ENCODE measurements at regions not wholly inside any gene's neighbourhood (a gene's known extent, or its start where the extent isn't known, plus 50 kb on each side); places are given as distances from the start of the nearest gene placed in this dataset.

DNA sequence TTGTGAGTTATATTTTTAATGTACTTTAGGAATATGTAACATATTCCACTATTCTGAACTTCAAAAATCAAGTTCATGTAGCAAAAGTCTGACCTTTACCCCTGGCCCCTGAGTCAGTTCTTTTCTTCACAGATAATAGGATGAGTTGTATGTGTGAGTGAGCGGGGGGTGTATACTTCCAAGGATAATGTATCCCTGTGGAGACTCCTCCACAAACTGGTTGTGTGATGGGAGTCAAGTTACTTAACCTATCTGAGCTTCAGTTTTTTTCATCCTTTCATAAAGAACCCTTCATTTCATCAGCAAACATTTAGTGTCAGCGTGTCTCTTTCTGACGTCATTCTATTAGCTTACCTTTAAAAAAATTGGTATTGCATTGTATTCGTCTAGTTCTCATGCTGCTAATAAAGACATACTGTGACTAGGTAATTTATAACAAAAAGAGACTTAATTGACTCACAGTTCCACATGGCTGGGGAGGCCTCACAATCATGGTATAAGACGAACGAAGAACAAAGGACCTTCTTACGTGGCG lies 288.1 kb upstream of the GPC6 start:
- DNase-seq: no peak

DNA sequence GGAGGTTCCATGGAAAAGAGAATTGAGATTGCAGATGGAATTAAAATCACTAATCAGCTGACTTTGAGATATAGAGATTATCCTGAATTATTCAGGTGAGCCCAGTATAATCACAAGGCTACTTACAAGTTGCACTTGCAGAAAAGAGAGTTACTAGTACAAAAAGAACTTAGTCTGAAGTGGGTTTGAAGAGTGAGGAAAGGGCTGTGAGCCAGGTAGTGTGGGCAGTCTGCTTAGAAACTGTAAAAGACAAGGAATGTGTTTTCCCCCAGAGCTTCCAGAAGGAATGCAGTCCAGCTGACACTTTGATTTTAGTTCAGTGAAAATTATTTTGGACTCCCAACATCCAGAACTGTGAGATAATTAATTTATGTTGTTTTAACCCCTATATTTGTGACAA lies 285.4 kb upstream of the GPC6 start:
- no peak for DNase-seq

DNA sequence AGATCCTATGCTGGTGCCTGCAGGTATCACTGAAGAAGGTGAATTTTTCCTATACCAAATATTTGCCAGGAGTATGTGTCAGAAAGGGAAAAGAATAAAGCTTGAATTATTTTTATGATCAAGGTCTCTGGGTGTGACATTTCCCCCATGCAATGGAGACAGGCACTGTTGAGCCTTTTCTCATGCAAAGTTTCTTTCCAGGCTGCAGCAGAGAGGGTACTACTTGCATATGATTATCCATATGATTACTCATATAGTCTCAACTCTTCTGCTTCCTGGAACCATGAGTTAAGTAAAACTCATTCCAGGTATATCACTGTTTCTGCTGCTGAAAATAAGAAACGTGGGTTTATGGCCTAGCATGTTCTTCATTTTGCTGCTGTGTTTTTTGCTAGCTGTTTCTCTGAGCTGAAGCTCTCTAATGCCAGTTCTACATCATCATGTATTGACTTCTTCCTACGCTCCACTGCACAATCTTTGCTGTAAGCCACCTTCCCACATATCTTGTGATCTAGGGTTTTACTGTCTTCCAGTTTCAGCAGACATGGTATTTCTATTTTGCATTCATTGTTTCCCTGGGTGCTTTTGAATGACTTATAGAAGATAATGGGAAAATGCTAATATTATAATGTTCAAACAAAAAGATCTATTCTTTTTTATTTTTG lies 278.7 kb upstream of the GPC6 start:
- DNase-seq: no peak

DNA sequence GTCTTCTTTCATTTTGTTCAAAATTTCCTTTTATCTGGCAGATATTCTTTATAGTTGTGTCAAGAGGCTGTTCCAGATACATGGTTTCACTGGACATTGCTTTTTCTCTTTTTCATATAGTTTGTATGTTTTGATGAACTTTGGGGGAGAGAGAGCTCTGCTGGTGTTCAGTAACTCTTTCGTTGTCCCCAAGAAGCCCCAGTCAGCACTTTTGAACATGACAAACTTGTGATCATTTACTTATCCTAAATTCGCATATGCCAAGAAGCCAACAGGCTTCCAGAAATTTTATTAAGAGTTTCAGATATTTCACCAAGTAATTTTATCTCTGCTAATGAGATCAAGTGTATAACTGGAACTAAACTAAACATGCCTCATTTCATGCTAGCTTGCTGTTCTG lies 275.8 kb upstream of the GPC6 start:
- no peak for DNase-seq

DNA sequence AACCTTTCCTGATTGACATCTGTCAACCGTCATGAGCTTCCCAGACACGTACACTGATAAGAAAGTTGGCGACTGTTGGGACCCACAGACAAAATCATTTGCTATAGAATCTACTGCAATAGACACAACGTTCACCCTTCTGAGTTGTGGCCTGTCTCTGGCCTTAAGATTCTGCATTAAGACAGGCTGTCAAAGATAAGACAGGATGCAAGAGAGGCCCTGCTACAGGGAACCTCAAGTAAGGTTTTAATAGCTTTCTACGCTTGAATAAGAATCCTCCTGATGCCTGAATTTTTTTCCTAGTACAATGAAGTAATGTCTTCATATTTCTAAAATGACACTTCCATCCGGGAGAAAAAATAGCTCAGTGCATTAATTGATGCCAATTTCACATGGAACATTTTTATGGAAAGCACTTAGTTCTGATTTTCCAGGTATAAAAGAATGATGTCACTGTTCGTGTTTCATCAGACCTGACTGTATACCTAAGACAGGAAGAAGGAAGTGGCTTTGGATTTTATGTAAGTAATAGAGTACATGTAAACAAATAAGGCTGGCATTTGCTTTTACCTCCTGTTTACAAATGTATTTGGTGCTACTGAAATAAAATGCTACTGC lies 275.2 kb upstream of the GPC6 start:
- DNase-seq: no peak

DNA sequence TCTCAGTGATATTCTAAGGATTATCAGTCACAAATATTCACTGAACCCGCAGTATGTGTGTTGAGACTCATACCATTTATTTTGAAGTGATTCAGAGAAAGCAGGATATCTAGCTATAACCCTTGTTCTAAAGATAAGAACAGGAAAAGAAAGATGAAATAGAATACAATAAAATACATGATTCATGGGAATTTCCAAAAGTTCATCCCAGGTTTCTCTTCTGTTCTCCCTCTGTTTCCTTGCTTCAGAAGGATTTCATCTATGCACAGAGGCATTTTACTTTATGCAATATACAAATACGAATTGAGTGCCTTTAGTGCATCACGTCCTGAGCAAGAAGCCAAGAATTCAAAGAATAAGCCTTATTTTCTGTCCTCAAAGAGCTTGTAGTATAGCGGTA lies 274.4 kb upstream of the GPC6 start:
- no peak for DNase-seq

DNA sequence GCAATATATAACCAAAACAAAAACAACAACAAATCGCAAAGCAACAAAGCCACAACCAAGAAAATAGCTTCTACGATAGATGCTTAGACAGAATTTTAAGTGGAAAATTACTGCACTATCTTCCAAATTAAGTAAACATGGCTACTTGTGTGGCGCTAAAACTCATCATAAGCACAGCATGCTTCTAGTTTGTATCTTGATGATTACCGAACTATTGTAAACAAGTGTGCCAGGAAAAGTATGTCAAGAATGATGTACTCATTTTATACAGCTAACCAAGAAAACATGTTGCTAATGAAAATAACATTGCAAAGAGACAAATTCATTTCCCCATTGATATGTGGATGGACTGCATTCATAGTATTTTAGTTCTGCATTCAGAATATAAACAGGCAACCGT lies 271.9 kb upstream of the GPC6 start:
- no peak for DNase-seq

DNA sequence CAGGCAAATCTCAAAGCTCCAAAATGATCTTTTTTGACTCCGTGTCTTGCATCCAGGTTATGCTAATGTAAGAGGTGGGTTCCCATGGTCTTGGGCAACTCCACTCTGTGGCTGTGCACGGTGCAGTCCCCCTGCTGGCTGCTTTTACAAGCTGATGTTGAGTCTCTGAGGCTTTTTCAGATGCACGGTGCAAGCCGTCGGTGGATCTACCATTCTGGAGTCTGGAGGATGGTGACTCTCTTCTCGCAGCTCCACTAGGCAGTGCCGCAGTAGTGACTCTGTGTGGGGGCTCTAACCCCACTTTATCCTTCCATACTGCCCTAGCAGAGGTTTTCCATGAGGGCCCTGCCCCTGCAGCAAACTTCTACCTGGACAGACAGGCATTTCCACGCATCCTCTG lies 266.8 kb upstream of the GPC6 start:
- DNase-seq: no peak

DNA sequence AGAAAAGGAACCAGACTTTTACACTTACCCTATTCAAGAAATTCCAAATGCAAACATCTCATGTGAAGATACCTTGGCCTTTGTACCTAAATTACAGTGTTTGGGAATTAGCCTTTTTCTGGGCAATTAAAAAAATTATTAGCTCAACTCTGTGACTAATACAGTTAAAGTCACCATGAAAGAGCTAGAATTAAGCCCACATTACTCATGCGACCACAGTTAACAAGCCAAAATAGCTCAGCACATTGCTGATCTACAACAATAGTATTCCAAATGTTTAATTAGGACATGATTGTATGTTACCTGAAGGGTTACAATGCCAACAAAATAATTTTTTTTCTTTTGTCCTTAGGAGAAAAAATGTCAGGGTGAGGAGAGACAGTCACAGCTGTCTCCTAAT lies 263.6 kb upstream of the GPC6 start:
- no peak for DNase-seq

DNA sequence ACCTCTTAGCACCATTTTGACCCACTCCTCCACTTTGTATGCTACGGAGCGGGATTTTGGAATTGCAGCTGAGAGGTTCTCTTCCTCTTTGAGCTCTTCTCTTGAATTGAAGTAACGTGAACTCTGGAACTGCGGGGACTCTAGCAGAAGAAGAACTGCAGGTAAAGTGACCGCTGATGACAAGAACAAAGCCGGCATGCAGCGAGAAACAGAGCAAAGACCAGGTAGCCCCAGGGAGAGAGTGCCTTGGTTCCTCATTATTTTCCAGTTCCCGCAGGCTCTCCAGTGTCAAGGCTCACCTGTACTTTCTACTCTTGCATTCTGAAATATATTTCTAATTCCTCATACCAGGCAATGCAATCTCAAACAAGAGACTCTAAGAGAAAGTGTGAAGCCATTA lies 260.3 kb upstream of the GPC6 start:
- no peak for DNase-seq

DNA sequence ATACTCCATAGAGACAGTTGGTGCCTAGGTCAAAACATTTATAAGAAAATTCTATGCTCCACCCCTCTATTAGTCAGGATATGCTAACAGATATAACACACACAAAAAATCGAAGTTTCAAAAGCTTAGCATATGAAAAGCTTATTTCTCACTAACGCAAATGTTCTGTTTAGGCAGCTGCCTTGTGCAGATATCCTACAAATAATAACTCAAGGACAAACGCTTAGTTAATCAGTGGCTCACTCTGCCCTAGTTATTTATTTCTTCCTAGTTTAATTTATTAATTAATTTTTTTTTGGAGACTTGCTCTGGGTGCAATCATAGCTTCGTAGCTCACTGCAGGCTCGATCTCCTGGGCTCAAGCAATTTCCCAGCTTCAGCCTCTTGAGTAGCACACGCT lies 259.7 kb upstream of the GPC6 start:
- DNase-seq: no peak

DNA sequence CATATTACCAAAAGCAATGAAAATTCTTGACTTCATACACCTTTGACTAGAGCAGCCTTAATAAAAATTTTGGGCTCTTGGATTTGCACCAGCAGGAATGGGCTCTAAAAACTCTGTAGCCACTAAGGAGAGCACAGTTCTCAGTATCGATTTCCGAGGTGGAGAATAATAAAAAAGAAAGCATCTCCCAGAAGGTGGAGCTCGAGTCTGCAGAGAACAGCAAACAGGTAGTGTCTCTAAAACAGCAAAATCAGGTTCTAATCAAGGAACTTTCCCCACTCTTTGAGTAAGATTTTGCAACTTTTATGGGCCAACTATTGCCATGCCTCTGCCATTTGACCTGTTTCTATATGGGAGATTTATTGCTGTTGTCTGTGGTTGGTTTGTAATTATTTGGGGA lies 258.7 kb upstream of the GPC6 start:
- no peak for DNase-seq

DNA sequence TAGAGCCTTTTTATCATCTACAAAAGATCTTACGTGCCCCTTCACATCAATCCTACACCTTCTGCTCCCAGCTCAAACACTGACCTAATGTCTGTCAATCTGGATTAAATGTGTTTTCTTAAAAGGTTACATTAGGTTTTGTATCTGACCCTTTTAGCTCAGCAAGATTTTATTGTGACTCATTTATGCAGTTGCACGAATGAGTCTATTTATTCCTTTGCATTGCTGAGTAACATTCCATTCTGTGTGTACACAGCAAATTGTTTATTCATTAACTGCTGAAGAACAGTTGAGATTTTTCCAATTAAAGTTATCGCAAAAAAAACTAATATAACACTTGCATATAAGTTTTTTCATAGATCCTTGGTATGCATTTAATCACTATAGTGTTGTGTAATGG lies 253.9 kb upstream of the GPC6 start:
- no peak for DNase-seq

DNA sequence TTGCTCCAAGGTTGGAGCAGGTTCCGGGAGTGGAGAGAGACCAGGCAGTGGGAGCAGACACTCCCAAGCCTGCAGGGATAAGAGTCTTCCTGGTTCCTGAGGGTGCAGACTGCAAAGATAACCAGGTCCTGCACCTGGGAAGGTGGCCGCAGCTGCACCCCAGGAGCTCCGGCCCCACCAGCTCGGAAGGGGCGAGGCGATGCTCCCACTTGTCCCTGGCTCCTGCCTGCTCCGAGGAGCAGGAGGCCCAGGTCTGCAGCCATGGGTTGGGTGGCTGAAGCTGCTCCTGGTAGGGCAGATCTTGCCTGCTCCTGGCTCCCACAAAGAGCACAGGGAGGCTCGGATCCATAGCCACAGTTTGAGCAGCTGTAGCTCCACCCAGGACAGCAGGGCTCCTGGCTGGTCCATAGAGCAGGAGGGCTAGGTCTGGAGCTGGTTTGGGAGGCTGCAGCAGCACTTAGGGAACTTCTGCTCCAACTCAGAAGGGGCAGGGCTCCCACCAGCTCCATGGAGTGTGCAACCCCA lies 251.6 kb upstream of the GPC6 start:
- no peak for DNase-seq

DNA sequence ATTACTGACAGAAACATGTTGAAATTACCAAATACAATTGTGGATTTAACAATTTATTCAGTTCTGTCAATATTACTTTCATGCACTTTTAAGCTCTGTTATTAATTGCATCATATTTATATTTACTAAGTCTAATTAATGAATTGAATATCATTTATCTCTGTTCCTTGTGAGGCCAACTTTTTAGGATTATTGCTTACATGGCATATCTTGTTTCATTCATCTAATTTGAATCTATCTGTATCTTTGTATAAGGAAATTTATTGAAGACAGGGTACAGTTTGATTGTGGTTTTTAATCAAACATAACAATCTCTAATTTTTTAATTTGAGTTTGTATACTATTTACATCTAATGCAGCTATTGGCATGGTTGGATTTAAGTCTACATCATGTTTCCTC lies 249.9 kb upstream of the GPC6 start:
- no peak for DNase-seq

DNA sequence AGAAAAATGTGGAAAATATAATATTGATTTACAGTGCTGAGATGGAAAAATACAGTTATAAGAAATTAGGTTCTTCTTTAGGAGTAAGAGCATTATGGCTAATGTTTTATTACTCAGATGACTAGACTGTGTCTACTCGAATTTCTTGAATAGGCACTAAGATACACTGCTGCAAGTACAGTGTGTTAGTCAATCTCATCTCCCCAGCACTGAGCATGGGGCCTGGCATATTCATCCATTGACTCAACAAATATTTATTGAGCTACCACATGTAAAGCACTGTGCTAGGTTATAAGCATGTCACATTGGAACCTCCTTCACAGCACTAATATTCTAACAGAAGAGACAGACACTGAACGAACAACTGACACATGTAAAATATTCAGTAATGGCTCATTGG lies 242.5 kb upstream of the GPC6 start:
- DNase-seq: no peak

DNA sequence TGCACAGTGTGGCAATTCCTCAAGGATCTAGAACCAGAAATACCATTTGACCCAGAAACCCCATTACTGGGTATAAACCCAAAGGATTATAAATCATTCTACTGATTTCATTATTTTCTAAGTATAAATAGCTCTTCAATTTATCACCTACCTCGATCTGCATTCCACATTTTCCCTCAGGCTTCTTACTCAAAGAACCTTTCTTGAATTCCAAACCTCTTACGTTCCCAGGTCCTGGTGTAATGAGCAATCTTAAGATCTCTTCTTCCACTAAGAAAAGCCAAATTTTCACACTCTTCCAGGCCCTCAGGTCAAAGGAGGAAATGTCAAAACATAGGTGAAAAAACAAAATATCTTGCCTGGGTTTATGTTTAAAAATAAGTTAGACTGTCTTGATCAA lies 237.3 kb upstream of the GPC6 start:
- no peak for DNase-seq

DNA sequence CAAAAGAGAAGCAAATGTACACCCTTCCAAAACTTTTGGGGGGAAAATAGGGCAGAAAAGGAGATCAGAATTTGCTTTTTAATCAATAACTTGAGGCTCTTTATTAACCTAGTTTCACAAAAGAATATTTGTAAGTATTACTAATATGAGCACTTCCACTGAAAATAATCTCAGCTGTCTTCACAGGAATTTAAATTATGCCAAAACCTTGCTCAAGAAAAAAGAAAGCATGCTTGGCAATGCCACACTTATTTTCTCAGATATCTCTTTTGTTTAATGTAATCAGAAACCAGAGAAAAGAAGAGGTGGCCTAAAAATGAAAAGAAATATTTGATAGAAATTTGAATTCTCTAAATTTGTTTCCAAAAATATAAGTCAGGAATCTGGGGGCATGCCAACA lies 234.9 kb upstream of the GPC6 start:
- DNase-seq: no peak

DNA sequence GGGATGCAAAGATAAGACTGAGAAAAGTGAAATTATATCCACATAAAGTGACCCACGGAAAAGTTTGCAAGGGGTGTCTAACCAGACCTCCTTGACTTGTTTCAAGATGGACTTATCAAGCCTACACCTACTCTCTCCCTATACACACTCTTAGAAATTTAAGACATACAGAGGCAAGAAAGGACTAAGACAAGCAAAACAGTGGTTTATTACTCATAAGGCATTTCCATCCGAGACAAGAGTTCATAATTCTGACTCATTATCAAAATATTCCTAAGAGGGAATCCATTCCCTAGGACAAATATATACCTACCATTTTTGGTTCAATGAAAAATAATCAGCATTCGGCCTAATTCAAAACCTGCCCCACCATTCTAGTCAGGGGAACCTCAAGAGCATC lies 232.6 kb upstream of the GPC6 start:
- no peak for DNase-seq

DNA sequence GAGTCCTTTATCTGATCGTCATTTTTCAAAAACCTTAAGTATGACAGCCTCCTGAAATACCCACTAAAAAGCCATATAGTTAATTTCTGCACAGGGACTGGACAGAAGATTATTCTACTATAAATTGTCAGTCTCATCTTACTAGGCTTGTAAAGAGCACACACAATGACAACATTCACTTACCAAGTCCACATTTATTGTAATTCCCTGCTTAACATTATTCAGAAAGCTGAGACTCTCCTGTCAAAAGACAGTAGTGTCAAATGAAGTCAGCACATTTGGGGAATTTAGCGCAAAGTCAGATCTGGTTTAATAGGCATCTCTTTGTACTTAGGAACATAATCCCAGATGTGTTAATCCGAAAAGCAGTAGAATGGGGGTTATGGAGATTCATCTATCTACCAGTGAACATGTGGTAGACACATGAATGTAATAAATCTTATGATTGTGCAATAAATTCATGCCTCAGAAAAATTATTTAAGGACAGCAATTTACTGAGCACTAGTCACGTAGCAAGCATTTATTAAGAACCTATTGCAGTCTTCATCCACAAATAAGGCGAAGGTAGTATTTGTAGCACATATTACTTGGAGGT lies 224.6 kb upstream of the GPC6 start:
- DNase-seq: no peak

DNA sequence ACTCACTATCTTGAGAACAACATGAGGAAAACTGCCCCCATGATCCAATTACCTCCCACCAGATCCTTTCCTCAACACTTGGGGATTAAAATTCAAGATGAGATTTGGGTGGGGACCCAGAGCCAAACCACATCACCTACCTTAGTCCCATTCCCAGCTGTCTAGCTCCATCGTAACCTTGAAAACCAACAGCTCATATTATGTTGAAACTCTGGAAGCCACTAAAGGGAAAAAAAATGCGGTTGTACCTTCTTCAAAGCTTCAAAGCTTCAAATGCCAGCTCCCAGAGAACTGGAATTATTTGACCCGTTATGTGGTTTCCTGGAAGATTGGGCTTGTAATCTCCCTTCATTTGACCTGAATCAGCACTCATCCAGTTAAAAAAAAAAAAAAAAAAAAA lies 223.1 kb upstream of the GPC6 start:
- DNase-seq: no peak

DNA sequence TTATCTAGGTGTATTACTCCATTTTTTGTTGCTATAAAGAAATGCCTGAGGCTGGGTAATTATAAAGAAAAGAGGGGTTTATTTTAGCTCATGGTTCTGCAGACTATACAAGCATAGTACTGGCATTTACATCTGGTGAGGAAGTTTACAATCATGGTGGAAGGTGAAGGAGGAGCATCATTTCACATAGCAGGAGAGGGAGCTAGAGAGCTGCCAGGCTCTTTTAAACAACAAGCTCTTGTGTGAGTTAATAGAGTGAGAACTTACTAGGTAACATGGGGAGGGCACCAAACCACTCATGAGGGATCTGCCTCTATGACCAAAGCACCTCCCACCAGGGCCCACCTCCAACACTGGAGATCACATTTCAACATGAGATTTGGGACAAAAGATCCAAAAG lies 221.7 kb upstream of the GPC6 start:
- peak; percentile 1 for DNase-seq

DNA sequence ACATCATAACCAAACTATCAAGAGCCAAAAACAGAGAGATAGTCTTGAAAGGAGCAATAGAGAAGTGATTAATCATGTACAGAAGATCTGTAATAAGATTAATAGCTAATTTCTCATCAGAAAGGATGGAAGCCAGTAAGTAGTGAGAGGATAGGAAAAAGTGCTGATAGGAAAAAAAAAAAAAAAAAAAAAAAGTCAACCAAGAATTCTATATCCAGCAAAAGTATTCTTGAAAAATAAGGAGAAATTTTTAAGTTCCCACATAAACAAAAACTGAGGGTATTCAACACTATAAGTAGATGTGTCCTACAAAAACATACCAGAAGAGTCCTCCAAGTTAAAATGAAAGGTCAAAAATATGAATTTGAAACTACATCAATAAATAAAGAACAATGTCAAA lies 218.7 kb upstream of the GPC6 start:
- no peak for DNase-seq

DNA sequence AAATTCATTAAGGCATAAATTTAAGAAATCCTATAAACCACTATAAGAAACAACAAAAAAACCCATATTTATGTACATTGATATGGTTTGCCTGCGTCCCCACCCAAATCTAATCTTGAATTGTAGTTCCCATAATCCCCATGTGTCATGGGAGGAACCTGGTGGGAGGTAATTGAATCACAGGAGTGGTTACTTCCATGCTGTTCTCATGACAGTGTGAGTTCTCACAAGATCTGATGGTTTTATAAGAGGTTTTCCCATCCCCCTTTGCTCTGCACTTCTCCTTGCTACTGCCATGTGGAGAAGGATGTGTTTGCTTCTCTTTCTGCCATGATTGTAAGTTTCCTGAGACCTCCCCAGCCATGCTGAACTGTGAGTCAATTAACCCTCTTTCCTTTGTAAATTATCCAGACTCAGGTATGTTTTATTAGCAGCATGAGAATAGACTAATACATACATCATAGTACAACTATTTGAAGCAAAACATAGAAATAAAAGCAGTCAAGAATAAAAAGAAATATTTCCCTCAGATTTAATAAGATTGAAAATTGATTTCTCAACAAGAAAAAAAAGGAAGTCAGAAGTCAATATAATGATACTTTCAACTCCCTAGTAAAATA lies 209.0 kb upstream of the GPC6 start:
- DNase-seq: no peak
